GM19455 (cell line): ENCODE measurements at regions not wholly inside any gene's neighbourhood (a gene's known extent, or its start where the extent isn't known, plus 50 kb on each side); places are given as distances from the start of the nearest gene placed in this dataset.

Experiments
- ATAC-seq: cut with Tn5 transposase; IDR thresholded peaks from one replicate; pipeline ENCODE4 v1.9.1; 2021; ENCODE audit not compliant: unreplicated experiment

DNA sequence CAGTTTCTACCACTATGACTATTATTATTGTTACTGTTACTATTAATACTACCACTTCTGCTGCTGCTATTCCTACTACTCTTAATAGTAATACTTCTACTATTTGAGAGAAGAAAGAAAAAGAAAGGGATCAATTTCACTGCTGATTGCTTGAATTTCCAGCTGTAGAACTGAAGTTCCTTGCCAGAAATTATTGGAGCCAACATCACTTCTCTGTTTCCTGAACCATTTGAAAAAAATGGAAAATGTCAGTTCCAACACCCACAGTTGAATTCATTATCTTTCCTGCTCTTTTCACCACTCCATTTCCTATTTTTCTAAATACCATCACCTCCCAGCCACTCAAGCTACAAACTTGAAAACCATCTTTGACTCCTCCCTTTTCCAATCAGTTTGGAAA is 54.1 kb upstream of the PIK3C2G start:
- ATAC-seq: no peak

DNA sequence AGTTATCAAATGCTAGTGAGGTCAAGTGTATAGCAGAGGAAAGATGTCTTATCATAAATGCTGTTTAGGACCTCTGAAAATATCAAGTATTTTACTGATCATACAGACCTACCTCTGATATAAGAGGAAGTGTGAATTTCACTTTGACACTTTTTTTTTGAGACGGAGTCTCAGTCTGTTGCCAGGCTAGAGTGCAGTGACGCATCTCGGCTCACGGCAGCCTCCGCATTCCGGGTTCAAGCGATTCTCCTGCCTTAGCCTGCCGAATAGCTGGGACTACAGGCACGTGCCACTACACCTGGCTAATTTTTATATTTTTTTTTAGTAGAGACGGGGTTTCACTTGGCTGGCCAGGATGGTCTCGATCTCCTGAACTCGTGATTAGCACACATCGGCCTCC is 55.1 kb upstream of the PIK3C2G start:
- ATAC-seq: no peak

DNA sequence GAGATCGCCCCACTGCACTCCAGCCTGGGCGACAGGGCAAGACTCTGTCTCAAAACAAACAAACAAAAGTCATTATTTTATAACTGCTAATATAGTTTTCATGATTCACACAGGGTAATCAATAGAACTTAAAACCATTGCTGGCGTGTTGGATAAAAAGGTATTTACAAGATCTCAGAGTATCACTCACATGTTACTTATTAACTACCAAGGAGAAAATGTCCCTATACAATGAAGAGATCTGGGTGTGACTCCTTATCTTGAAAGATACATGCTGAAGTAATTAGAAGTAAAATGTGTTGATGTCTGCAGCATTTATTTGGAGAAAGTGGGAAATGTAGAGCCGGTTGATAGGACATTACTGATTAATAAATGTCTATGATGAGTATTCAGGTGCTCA is 57.3 kb upstream of the PIK3C2G start:
- no peak for ATAC-seq

DNA sequence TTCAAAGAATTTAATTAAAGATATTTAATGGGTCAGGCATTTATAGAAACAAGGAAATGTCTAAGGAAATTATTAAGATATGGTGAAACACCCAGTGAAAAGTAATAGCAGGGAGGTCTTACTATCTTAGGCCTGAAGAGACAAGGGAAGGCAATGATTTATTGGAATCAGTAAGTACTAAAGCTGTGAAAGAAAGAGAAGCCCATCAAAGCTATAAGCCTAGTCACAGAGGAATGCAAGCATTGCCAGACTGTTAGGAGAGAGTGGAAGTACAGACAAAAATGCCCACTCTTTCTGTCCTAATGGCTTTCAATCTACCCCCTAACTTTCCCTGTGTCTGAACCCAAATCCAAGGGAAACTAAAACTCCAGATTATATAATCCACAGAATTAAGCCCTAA is 69.2 kb upstream of the PIK3C2G start:
- no peak for ATAC-seq

DNA sequence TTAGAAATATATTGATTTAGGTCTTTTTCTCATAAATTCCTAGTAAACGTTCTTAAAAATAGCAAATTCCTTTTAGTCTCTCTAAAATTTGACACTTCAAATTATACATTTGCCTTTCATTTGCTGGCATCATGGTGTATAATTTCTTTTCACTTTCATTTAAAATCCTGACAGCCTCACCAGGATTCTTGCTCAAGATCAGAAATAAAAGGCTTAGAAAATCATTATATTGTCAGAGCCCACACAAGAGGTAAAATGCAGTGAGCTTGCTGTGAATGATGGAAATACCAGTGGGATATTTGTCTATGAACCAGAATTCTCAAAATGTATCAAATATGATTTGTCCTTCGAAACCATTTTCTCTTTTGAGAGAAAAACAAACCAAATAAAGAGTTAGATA is 78.2 kb upstream of the PIK3C2G start:
- ATAC-seq: no peak

DNA sequence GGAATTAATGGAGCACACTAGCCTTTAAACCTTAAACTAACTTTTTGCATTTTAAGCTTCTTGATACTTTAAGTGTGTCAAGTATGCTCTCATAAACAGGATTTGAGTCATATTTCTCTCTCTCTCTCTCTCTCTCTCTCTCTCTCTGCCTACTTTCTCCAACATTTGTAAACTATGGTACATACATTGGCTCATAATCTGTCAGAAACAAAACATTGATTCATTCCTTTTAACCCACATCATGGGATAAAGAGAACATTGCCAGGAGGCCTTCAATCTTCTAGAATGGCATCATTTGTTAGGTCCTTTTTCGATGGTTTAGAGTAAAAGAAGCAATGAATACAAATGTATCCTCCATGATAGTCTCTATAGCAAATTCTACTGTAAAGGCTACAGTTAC is 81.6 kb upstream of the RERGL start:
- ATAC-seq: no peak

DNA sequence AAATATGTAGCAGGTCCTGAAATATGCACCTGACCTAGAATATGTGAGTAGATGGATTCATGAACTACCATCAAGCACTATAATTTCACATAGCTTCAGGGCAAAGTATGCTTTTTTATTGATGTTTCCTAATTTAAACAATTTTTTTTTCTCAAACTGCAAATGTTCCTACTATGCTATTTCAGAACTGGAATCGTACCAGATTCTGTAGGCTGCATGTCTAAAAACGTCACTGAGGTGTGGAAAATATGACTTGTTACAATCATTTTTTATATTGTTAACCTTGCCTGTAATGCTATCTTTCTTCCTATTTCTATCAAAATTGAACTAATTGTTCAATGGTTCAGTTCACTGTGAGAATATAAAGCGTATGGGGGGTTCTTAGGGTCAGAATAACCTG is 78.0 kb upstream of the RERGL start:
- no peak for ATAC-seq

DNA sequence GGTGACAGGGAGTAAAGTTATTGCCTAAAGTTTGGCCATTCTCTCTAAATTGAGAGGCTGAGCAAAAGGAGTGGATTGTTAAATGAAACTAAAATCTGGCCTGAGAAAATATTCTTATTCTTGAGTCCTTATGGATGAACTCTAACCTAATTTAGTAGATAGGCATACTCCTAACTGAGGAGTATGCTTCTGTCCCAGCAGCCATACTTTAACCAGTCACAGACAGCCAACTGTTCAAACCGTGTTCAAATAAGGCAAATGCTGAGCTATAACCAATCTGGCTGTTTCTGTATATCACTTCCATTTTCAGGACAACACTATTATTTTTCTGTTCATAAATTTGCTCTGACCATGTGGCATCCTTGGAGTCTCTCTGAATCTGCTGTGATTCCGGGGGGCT is 75.9 kb upstream of the RERGL start:
- ATAC-seq: peak; percentile 49

DNA sequence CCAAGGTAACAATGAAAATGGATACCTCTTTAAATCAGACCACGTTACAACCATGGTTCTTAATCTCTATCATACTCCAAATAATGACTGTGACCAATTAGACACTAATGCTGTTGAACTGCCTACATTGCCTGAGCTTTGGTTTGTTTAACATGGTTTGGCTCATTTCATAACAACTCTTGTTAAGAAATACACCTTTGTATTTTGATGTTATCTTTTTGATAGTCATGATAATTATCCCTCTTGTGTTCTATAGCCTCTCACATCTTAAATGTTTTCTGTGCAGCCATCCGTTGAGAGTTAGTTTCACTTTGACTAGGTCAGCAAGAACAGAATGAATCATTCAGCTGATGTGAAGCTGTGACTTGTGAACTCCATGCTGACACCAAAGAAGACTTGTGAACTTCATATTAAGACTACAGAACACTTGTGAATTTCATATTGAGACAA is 75.5 kb upstream of the RERGL start:
- ATAC-seq: peak; percentile 99

DNA sequence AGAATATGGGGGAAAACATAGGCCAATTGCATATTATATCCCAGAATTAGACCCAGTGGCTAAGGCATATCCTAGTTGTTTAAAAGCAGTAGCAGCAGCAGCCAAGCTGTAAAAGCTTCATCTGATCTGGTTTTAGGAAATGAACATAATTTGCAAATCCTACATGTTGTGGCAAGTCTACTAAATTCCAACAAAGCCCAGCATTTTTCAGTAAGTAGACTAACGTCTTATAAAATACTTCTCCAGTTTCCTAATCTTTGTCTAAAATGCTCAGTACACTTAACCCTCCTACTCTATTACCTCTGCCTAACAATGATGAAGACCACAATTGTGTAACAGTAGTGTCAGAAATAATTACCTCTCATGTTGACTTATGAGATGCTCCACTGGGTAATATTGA is 70.9 kb upstream of the RERGL start:
- ATAC-seq: no peak

DNA sequence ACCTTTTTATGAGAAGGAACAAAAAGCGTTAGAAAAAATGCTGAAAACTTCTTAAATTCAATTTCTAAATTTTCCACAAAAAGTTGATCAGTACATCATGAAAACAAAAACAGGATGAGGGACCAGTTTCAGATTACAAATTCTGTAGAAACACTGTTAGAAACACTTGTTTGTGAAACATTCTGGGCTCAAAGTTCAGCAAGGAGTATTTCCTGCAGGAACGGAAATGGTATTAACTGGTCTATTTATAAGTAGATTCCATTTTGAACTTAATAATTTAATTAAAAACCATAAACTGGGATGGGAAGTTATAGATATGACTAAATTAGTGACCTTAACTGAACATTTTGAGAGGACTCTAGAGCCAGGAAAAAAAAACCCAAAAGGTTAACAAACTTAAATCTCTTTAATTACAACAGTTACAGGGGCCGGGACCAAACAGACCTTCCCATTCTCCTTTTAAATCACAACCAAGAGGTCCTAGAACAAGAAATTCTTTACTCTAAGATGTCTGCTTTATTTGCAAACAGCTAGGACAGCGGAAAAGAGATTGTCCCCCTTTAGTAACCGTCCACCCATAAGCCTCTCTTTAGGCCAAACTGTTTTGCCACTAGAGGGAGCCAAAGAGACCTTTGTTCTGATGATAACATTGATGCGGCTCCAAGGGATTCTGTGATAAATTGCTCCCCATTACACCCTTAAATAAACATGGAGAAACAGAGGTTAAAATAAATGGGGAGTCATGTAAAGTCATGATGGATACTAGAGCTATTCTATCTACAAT is 69.0 kb upstream of the RERGL start:
- ATAC-seq: no peak

DNA sequence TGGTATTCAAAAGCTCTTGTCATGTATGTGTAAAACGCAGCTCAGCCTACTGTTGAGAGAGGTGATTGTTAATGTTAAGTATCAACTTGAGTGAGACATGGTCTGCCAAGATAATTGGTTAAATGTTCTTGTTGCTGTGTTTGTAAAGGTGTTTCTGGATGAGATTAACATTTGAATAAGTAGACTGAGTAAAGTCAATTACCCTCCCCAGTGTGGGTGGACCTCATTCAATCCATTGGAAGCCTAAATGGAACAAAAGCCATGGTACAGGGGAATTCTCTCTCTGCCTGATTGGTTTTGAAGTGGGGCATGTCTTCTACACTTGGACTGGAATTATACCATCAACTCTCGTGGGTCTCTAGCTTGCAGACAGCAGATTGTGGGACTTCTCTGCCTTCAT is 63.8 kb upstream of the RERGL start:
- ATAC-seq: no peak

DNA sequence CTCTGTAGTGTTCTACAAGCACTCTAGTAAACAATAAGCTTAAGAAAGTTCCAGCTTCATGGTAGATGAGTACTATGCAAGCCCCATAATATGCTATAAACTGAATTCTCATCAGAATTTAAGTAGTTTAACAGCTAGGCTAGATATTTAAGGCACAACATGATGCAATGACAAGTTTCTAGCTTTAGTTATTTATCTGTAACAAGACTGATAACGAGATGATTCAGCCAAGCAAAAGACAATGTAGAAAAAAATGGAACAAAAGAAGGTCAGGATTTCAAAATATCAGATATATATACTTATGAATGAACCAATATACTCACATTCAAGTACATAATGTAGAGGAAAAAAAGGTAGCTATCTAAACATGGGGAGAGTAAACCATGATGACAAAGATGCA is 61.0 kb upstream of the RERGL start:
- ATAC-seq: no peak

DNA sequence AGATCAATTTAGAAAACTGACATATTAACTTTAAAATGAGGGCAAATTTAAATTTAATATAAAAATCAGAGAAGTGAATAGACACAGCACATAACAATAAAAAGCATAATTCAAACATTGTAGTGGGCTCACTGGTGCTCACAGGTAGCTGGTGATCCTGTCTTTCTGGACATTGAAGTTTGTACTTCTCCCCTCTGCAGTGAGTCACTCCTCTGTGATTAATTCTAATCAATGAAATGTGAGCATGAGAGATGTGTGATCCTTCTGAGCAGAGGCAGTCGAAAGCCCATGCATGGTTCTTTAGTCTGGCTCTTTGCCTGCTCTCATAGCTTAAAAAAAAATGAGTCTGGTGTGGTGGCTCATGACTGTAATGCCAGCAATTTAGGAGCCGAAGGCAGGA is 59.0 kb upstream of the RERGL start:
- ATAC-seq: no peak

DNA sequence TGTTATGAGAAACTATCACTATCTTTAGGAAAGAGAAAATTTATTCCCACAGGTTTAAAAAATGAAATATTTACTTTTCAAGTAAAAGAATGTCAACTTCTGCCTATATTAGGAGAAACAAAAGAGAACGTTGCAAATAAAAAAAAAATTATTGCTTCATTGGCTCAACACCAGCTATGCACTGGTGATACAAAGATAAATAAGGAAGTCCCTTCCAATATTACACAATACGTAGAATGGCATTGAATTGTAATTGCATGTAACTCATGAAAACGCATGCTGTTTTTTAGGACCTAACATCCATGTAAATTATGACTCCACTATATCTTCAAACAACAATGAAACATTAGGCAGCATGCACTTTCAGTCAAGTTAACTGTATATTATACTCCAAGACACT is 56.4 kb upstream of the RERGL start:
- ATAC-seq: no peak

DNA sequence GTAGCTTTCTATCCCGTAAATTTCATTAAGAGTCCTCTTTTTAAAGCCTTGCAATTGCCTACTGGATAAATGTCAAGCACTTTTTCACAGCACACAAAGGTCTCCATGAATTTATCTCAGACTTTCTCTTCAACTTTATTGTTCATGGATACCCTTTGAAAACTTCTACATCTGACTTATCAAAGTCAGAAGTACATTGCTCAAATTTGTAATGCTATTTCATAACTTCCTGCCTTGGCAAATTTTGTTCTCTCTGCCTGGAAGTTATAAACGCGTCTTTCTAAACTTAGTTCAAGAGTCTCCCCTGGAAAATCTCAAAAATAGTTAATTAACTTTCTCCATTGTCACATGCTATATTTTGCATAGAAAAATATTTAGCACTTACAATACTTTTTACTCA is 55.9 kb upstream of the RERGL start:
- no peak for ATAC-seq

DNA sequence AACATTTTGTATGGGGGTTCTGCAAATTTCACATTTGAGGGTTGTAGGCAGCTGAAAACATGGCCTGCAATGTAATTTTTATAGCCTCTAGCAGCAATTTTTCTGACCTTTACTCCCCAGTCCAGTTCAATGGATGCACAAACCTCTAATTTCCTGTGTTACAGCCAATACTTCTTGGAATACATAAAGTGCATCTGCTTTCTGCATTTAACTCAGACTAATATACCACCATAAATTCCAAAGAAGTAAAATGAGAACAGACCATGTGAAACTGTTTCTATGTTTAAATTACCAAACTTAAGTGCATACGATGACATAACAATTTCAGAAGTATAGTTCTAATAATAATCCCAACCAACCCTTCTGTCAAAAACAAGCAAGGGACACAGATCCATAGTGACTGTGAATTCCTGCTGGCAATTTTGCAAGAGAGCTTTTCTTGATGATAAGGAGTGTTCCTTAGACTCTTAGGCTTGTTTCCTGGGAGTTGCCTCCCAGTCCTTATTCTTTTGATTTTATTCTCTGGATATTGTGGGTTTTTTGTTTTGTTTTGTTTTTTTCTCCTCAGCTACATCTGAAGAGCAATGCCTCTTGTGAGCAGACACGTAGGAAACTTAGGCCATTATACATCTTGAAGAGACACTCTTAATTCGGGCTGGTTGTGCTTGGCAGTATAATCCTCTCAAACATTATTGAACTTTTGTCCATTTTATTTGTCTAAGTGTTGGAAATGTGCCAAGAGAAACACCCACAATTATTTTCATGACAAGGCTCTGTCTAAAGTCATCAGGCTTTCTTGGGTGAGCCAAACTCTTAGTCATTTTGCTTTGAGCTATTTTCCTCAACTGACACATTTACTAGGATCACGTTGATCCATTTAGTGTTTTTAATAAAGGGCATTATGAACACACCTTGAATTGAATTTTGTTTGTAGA is 51.3 kb upstream of the RERGL start:
- ATAC-seq: no peak

DNA sequence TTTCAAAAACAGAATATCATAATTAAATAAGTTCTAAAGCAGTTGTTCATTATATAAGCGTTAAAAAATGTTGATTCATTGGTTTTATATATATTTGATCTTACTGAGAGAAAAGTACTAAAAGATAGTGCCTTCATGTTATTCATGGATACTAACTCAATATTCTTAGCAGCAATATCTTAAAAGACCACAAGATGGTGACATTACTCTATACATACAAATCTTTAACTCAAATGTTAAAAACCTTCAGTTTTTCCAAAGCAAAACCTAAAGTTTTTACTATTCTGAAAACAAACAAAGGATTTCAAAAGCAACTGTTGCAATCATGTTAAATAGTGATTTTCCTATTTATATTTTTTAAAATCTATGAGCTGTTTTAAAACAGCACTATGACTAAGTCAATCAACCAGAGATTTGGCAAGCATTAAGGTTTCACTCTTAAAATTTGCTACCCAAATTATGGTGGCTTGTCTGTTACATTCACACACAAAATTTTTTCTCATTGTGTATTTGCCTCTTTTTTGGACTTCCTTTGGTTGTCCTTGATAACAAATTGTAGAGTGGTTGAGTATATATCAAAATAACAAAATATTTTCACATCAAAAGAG is 50.1 kb upstream of the RERGL start:
- ATAC-seq: no peak
